ENCODE measurements at regions not wholly inside any gene's neighbourhood (a gene's known extent, or its start where the extent isn't known, plus 50 kb on each side); places are given as distances from the start of the nearest gene placed in this dataset.
"Not testable (repeated sequence)": the region's sequence is repeated elsewhere in the genome, so short reads cannot be mapped to it uniquely, and the experiment has no call there.

DNA sequence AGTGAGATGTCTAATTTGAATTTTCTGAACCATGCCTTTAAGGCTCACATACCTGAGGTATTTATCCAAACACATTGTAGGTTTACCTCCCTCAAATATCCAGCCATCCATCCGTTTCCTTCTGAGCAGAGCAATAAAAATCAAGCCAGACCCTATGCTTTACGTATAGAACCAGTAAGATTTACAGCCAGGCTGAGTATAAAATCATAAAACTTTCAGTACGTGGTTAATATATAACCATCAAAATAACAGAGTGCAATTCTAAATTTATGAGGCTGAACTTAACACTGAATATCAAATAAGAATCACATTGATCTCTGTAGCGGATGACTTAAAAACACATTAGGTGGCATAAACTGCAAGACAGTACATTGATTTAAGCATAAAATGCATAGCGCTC is 877.9 kb upstream of the WWC1 start:
- DNase-seq (ENCODE audit: low spot score), result peak; percentile 43

DNA sequence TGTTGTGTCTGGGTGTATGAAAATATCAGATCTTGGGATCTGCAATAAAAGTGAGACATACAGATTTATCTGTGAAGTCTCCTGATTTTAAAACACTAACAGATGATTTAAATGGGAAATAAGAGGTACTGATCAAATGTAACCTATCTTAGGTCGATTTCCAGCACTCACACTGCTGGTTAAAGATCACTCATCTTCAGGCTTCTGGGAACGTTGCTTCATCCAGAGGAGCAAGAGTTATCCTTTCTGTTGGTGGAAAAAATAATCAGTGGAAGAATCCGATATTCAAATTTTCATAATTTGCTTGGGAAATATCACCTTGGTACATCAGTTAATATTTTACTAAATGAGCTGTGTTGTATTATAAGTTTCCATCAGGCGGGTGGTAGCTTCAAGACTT is 876.8 kb upstream of the WWC1 start:
- DNase-seq (ENCODE audit: low spot score), result no peak

- no peak for DNase-seq (ENCODE audit: low spot score)
Observed at GRCh38 chr5:167415779-167416746, 875.4 kb upstream of the WWC1 start.

DNA sequence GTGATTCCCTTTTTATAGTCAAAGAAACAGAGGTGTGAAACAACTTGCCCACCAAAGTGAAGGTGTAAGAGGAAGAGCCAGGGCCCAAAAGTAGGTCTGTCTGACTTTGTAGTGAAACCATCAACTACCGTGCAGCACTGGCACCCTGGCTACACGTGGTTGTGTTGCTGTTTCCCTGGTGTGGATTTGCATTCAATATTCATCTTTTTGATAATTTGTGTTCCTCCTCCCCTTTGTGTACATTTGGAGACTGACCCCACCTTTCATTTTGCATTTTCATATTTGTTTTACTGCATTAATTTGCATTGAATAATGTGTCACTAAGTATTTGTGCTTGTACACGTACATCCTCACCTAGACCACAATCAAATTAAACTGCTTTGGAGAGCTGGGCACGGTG is 873.8 kb upstream of the WWC1 start:
- DNase-seq (ENCODE audit: low spot score), result no peak

GRCh38 chr5:167425161-167425560 is 866.3 kb upstream of the WWC1 start:
- no peak for DNase-seq (ENCODE audit: low spot score)

- no peak for DNase-seq (ENCODE audit: low spot score)
Observed at GRCh38 chr5:167426501-167426900, 864.9 kb upstream of the WWC1 start.

GRCh38 chr5:167427641-167428040 is 863.8 kb upstream of the WWC1 start:
- DNase-seq (ENCODE audit: low spot score), result not testable (repeated sequence)

- DNase-seq (ENCODE audit: low spot score), result no peak
Observed at GRCh38 chr5:167440846-167441245, 850.6 kb upstream of the WWC1 start.

DNA sequence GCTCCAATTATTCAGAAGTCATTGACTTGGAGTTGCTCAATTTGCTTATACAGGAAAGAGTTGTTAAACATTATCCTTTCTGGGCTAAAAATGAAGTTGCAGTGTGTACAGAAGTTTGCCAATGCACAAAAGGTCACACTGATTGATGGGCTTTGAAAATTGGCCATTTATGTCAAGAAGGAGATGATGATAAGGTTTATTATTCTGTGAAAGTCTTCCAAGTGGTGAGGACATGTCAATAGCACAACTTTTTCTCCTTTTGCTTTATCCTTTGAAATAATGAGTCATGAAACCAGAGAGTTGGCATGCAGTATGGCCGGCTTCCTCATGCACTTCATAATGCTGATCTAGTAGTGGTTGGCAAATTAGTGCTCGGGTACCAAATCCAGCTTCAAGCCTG is 848.5 kb upstream of the WWC1 start:
- no peak for DNase-seq (ENCODE audit: low spot score)

- no peak for DNase-seq (ENCODE audit: low spot score)
Observed at GRCh38 chr5:167447466-167448375, 843.7 kb upstream of the WWC1 start.

DNA sequence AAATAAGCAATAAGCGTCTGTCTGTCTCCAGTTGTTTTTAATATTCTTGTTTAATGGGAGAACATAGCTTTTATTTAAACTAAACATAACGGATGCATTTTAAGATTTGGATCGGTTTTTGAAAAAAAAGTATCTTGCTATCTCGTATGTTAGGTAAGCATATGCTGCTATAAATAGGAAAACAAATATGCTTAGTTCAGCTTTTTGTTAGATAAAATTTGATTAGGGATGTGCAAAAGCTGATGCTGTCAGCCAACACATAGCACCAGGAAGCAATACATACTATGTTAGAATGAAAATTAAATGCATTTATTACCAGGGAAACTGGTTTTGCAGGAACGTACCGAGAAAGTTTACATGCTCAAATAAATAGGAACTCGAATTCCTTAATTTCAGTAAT is 843.1 kb upstream of the WWC1 start:
- DNase-seq (ENCODE audit: low spot score), result no peak

GRCh38 chr5:167451076-167451475 is 840.4 kb upstream of the WWC1 start:
- DNase-seq (ENCODE audit: low spot score), result no peak

DNA sequence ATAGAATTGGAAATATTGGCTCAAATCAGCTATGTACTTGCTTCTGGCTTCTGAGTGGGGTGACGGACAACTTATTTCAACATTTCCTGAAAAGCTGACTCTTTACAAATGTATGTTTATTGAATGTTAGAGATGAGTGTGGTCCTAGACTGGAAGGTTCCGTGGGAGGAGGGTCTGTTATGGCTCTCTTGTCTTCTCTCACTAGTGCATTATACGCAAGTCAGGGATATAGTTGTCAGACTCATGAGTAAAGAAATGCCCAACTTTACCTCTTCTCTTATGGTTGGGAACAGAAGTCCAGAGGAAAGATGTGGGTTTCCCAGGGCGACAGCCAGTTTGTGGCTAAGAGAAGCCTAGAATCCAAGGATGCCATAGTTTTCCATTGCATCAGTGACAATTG is 839.3 kb upstream of the WWC1 start:
- DNase-seq (ENCODE audit: low spot score), result no peak

DNA sequence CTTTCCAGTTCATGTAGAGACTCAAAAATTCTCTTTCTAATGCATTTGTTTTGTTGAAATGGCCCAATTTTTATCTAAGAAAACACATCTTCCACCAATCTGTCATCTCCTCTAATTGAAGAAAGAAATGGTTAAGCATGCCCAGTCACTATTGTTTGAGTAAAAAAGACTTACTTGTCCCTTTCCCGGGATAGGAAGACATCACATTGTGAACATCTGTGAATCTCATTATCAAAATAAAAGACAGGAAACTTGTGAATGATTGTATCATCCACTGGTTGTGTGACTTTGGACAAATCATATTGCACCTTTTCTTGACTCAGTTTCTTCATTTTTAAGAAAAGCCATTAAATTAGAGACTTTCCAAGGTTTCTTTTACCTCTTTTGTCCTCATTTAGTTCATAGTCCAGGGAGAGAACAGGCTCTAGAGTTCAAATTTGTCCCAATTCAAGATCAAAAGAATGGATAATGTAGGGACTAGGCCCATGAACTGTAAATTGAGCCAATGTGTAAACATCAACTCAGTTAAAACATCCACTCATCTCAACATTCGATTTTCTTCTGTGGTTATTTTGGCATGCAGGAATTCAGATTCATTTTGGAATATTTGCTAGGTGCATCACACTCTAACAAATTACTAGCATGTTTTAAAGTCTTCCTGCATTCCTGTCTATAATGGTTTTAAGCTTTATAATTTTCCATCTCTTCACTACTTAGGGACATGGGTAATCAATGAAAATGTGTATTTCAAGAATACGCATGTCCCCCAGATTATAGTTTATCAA is 838.0 kb upstream of the WWC1 start:
- DNase-seq (ENCODE audit: low spot score), result no peak

DNA sequence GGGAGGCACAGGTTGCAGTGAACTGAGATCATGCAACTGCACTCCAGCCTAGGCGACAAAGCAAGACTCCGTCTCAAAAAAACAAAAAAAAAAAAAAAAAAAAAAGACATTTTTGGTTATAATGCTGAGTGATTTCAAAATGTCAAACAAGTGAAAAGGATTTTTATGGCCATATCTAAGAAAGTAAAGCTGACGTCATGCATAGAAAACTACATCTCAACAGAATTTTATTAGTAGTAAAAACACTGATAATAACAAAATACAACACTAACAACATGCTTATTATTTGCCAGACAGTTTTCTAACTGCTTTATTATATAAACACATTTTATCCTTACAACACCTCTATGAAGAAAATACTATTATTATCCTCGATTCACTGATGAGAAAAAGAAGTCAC is 833.0 kb upstream of the WWC1 start:
- DNase-seq (ENCODE audit: low spot score), result no peak

GRCh38 chr5:167460449-167461020 is 830.9 kb upstream of the WWC1 start:
- DNase-seq (ENCODE audit: low spot score), result no peak

GRCh38 chr5:167463939-167464338 is 827.5 kb upstream of the WWC1 start:
- DNase-seq (ENCODE audit: low spot score), result no peak

DNA sequence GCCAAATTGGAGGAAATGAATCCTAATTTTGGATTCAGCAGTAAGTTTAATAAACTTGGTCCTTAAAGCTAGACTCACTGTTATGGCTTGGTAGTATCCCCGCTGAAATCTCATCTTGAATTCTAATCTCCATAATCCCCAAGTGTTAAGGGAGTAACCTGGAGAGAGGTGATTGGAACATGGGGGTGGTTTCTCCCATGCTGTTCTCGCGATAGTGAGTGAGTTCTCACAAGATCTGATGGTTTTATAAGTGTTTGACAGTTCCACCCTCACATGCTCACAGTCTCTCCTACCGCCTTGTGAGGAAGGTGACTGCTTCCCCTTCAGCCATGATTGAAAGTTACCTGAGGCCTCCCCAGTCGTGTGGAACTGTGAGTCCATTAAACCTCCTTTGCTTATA is 824.5 kb upstream of the WWC1 start:
- no peak for DNase-seq (ENCODE audit: low spot score)

DNA sequence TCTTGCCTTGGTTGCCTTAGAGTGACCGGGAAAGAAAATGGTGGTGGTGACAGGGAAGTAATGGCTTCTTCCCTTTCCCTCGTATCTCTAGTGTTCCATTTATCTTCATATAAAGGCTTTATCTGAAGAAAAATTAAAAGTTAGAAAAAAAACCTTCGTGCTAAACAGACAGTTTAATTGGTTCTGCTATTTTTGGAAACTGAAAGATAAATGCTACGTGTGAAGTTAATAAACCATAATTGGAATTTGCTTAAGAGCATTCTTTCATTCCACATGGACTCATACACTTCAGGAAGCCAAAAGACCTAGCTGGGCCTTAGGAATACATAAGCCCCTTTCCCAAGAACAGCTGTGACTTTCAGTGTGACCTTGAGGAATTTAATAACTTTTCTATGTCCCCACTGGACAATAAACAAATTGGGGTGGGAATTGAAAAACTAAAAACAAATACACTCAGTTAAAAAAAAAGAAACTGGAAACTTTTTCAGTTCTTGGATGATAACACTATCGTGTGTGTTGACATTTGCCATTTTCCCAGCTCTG is 818.8 kb upstream of the WWC1 start:
- DNase-seq (ENCODE audit: low spot score), result no peak

DNA sequence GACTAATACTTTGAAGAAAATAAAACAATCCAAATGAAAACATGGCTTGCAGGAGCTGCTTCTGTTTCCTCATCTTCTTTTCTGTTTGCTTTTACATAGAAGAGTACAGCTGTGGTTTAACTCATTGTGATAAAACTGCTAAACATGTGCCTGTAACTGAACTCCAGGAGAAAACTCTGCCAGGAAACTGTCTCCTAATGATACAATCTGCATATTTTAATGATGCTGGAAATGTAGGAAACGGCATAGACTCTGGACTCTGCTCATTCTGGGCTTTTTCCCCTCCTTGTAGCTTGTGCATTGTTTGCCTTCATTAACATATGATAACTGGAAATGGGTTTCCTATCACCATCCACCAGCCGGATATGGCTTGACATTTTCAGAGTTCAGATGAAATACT is 813.3 kb upstream of the WWC1 start:
- no peak for DNase-seq (ENCODE audit: low spot score)

GRCh38 chr5:167479779-167480178 is 811.7 kb upstream of the WWC1 start:
- DNase-seq (ENCODE audit: low spot score), result no peak

GRCh38 chr5:167481345-167481744 is 810.1 kb upstream of the WWC1 start:
- DNase-seq (ENCODE audit: low spot score), result no peak
